ENCODE measurements at regions not wholly inside any gene's neighbourhood (a gene's known extent, or its start where the extent isn't known, plus 50 kb on each side); places are given as distances from the start of the nearest gene placed in this dataset.

GRCh38 chrX:124940531-124940930 lies 379.1 kb upstream of the TEX13C start:
- TF ChIP-seq EZH2 (IDR thresholded peaks at IDR 0.05; ENCODE audit: borderline replicate concordance) (no peak), CTCF (IDR thresholded peaks at IDR 0.05; ENCODE audit: poor library complexity) (no peak), EZH2phosphoT487 (IDR thresholded peaks at IDR 0.05; ENCODE audit: low read depth, severe bottlenecking, unreplicated experiment) (no peak)
